ENCODE measurements at regions not wholly inside any gene's neighbourhood (a gene's known extent, or its start where the extent isn't known, plus 50 kb on each side); places are given as distances from the start of the nearest gene placed in this dataset.

DNA sequence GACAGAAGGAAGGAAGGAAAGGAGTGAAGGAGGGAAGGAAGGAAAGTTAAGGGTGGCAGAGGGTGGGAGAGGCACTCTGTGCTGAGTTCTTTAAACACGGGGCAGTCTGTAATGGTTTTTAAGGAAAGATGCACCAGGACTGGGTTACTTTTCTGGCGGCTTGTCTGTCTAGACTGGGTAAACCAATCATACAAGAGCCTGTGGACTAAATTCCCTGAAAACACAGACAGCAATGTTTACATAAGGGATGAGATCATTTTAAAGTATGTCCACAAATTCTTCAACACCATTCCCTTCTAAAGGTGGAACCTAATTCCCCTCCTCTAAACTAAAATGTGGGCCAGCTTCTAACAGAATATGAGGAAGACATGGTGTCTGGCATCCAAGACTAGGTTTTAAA lies 235.5 kb upstream of the IGF1R start:
- TF ChIP-seq SPI1 (IDR thresholded peaks at IDR 0.05; ENCODE audit: borderline replicate concordance, low read depth) (no peak), GABPA (IDR thresholded peaks at IDR 0.05; ENCODE audit: low read depth) (no peak), POLR2AphosphoS5 (IDR thresholded peaks at IDR 0.05; ENCODE audit: low read depth) (no peak)
- TF ChIP-seq, protein P1, sequence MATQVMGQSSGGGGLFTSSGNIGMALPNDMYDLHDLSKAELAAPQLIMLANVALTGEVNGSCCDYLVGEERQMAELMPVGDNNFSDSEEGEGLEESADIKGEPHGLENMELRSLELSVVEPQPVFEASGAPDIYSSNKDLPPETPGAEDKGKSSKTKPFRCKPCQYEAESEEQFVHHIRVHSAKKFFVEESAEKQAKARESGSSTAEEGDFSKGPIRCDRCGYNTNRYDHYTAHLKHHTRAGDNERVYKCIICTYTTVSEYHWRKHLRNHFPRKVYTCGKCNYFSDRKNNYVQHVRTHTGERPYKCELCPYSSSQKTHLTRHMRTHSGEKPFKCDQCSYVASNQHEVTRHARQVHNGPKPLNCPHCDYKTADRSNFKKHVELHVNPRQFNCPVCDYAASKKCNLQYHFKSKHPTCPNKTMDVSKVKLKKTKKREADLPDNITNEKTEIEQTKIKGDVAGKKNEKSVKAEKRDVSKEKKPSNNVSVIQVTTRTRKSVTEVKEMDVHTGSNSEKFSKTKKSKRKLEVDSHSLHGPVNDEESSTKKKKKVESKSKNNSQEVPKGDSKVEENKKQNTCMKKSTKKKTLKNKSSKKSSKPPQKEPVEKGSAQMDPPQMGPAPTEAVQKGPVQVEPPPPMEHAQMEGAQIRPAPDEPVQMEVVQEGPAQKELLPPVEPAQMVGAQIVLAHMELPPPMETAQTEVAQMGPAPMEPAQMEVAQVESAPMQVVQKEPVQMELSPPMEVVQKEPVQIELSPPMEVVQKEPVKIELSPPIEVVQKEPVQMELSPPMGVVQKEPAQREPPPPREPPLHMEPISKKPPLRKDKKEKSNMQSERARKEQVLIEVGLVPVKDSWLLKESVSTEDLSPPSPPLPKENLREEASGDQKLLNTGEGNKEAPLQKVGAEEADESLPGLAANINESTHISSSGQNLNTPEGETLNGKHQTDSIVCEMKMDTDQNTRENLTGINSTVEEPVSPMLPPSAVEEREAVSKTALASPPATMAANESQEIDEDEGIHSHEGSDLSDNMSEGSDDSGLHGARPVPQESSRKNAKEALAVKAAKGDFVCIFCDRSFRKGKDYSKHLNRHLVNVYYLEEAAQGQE (IDR thresholded peaks at IDR 0.05; ENCODE audit: insufficient replicate concordance, low read depth), result no peak
- TF ChIP-seq, protein P2, sequence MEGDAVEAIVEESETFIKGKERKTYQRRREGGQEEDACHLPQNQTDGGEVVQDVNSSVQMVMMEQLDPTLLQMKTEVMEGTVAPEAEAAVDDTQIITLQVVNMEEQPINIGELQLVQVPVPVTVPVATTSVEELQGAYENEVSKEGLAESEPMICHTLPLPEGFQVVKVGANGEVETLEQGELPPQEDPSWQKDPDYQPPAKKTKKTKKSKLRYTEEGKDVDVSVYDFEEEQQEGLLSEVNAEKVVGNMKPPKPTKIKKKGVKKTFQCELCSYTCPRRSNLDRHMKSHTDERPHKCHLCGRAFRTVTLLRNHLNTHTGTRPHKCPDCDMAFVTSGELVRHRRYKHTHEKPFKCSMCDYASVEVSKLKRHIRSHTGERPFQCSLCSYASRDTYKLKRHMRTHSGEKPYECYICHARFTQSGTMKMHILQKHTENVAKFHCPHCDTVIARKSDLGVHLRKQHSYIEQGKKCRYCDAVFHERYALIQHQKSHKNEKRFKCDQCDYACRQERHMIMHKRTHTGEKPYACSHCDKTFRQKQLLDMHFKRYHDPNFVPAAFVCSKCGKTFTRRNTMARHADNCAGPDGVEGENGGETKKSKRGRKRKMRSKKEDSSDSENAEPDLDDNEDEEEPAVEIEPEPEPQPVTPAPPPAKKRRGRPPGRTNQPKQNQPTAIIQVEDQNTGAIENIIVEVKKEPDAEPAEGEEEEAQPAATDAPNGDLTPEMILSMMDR (IDR thresholded peaks at IDR 0.05; ENCODE audit: insufficient read depth, low read length), result no peak
